ENCODE measurements at regions not wholly inside any gene's neighbourhood (a gene's known extent, or its start where the extent isn't known, plus 50 kb on each side); places are given as distances from the start of the nearest gene placed in this dataset.
"Not testable (repeated sequence)": the region's sequence is repeated elsewhere in the genome, so short reads cannot be mapped to it uniquely, and the experiment has no call there.

DNA sequence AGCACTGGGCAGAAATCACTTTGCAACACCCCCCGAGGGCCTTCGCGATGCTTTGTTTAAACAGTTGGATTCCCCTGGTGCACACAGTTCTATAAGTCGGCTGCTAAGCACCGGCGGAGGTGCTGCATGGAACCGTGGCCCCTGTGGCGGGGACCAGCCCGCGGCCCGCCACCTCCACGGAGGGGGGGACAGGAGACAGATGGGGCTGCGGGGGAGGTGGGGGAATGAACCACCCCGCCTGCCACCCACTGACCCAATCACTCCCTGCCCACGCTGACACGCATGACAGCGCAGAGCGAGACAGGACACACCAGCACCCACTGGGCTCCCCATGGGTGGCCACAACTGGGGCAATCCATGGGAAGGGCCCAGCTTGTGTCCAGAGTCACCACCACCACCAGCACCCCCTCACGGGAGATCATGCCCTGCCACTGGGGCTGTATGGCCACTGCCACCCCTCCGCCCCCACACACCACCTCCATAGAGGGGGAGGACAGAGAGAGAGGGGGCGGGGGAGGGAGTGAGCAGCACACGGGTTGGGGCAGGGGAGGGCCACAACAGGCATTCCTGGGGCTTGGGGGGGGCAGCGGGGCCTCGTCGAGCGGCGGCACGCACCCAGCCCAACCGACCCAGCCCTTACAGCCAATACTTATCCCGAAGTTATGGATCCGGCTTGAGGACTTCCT, 118.3 kb upstream of the ANKRD30BL start:
- no peaks in the 10 kb centered on the region for H3K4me1 ChIP-seq
- Mint-ChIP-seq H3K4me3 (ENCODE audit: unreplicated experiment) (no peak overlapping the region), H3K27me3 (ENCODE audit: insufficient read depth, unreplicated experiment) (peaks cover 9% of the 10 kb centered on the region), H3K4me1 (ENCODE audit: low read depth, unreplicated experiment) (no peaks in the 10 kb centered on the region), H3K36me3 (ENCODE audit: insufficient read depth, unreplicated experiment) (no peaks in the 10 kb centered on the region), H3K27ac (ENCODE audit: unreplicated experiment) (no peak overlapping the region), H3K9me3 (ENCODE audit: unreplicated experiment) (peaks cover 28% of the 10 kb centered on the region)
- intact Hi-C loops (cut with micrococcal nuclease; ENCODE audit: unreplicated experiment): no loop called here
- H3K27me3 ChIP-seq (replicated peaks; ENCODE audit: control insufficient read depth, insufficient read depth, low read length): no peaks in the 10 kb centered on the region
- no peak overlapping the region for H3K4me3 ChIP-seq (ENCODE audit: low read depth, low read length)
- no TSS peak for BruUV-seq (replicated peaks)
- DNase-seq: no peak
- ChIA-PET POLR2A (no interaction called here), CTCF (no interaction called here)
- no peaks in the 10 kb centered on the region for H3K36me3 ChIP-seq (ENCODE audit: control insufficient read depth, insufficient read depth, low read length)
- H3K9me3 ChIP-seq: no peaks in the 10 kb centered on the region
- TF ChIP-seq, protein P1, sequence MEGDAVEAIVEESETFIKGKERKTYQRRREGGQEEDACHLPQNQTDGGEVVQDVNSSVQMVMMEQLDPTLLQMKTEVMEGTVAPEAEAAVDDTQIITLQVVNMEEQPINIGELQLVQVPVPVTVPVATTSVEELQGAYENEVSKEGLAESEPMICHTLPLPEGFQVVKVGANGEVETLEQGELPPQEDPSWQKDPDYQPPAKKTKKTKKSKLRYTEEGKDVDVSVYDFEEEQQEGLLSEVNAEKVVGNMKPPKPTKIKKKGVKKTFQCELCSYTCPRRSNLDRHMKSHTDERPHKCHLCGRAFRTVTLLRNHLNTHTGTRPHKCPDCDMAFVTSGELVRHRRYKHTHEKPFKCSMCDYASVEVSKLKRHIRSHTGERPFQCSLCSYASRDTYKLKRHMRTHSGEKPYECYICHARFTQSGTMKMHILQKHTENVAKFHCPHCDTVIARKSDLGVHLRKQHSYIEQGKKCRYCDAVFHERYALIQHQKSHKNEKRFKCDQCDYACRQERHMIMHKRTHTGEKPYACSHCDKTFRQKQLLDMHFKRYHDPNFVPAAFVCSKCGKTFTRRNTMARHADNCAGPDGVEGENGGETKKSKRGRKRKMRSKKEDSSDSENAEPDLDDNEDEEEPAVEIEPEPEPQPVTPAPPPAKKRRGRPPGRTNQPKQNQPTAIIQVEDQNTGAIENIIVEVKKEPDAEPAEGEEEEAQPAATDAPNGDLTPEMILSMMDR (IDR thresholded peaks at IDR 0.05; ENCODE audit: insufficient read depth in 1 of 2, low read depth in 1 of 2, low read length in 1 of 2, severe bottlenecking in 1 of 2, unreplicated experiment in 1 of 2): no peak

DNA sequence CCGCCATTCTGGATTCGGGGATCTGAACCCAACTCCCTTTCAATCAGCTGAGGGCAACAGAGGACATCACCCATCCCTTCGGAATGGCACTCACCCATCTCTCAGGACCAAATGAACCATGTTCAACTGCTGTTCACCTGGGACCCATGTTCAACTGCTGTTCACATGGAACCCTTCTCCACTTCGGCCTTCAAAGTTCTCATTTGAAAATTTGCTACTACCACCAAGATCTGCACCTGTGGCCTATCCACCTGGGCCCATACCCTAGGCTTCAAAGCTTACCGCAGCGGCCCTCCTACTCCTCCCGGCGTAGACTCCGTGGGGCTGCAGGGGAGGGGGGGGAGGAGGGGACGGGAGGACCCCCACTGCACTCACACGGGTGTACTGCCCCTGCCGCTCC, 119.2 kb upstream of the ANKRD30BL start:
- TF ChIP-seq, protein P1 (IDR thresholded peaks at IDR 0.05; ENCODE audit: insufficient read depth in 1 of 2, low read depth in 1 of 2, low read length in 1 of 2, severe bottlenecking in 1 of 2, unreplicated experiment in 1 of 2): no peak
- DNase-seq: no peak
- ChIA-PET POLR2A (no interaction called here), CTCF (no interaction called here)
- no peaks in the 10 kb centered on the region for H3K4me1 ChIP-seq
- H3K36me3 Mint-ChIP-seq (ENCODE audit: insufficient read depth, unreplicated experiment): no peaks in the 10 kb centered on the region
- H3K27me3 Mint-ChIP-seq (ENCODE audit: insufficient read depth, unreplicated experiment): peaks cover 9% of the 10 kb centered on the region
- H3K4me1 Mint-ChIP-seq (ENCODE audit: low read depth, unreplicated experiment): no peaks in the 10 kb centered on the region
- H3K4me3 ChIP-seq (ENCODE audit: low read depth, low read length): no peak overlapping the region
- intact Hi-C loops (cut with micrococcal nuclease; ENCODE audit: unreplicated experiment): no loop called here
- H3K27ac Mint-ChIP-seq (ENCODE audit: unreplicated experiment): no peak overlapping the region
- BruUV-seq (replicated peaks): no TSS peak
- H3K9me3 Mint-ChIP-seq (ENCODE audit: unreplicated experiment): peaks cover 28% of the 10 kb centered on the region
- H3K36me3 ChIP-seq (ENCODE audit: control insufficient read depth, insufficient read depth, low read length): no peaks in the 10 kb centered on the region
- H3K9me3 ChIP-seq: no peaks in the 10 kb centered on the region
- H3K4me3 Mint-ChIP-seq (ENCODE audit: unreplicated experiment): no peak overlapping the region
- no peaks in the 10 kb centered on the region for H3K27me3 ChIP-seq (replicated peaks; ENCODE audit: control insufficient read depth, insufficient read depth, low read length)

DNA sequence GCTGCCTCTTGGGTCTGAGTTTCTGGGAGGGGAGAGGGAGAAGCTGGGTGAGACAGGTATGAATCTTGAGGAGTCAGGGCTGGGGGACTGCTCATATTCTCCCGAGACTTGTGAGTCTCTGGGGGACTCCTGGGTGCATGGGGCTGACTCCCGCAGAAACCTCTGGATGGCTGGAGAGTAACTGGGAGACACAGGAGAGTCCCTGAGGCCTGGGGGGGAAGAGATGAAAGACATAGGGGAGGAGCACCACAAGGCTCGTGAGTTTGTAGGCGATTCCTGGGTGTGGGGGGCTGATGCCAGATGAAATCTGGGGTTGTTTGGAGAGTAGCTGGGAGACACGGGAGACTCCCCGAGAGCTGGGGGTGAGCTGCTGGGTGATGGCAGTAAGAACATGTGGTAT, 120.4 kb upstream of the ANKRD30BL start:
- H3K36me3 ChIP-seq (ENCODE audit: control insufficient read depth, insufficient read depth, low read length); H3K4me1 ChIP-seq; H3K4me3 Mint-ChIP-seq (ENCODE audit: unreplicated experiment); H3K27me3 ChIP-seq (replicated peaks; ENCODE audit: control insufficient read depth, insufficient read depth, low read length); H3K27ac Mint-ChIP-seq (ENCODE audit: unreplicated experiment); H3K36me3 Mint-ChIP-seq (ENCODE audit: insufficient read depth, unreplicated experiment); BruUV-seq (replicated peaks); H3K9me3 ChIP-seq; CTCF ChIA-PET; DNase-seq; POLR2A ChIA-PET; H3K4me1 Mint-ChIP-seq (ENCODE audit: low read depth, unreplicated experiment); H3K4me3 ChIP-seq (ENCODE audit: low read depth, low read length); intact Hi-C loops (cut with micrococcal nuclease; ENCODE audit: unreplicated experiment); H3K27me3 Mint-ChIP-seq (ENCODE audit: insufficient read depth, unreplicated experiment): not testable (repeated sequence)
- H3K9me3 Mint-ChIP-seq (ENCODE audit: unreplicated experiment): peaks cover 22% of the 10 kb centered on the region

- CTCF ChIA-PET: no interaction called here
- TF ChIP-seq, protein P1 (IDR thresholded peaks at IDR 0.05; ENCODE audit: insufficient read depth in 1 of 2, low read depth in 1 of 2, low read length in 1 of 2, severe bottlenecking in 1 of 2, unreplicated experiment in 1 of 2): no peak
- POLR2A ChIA-PET: no interaction called here
Measured at GRCh38 chr2:132282911-132283310, 121.2 kb upstream of the ANKRD30BL start.

DNA sequence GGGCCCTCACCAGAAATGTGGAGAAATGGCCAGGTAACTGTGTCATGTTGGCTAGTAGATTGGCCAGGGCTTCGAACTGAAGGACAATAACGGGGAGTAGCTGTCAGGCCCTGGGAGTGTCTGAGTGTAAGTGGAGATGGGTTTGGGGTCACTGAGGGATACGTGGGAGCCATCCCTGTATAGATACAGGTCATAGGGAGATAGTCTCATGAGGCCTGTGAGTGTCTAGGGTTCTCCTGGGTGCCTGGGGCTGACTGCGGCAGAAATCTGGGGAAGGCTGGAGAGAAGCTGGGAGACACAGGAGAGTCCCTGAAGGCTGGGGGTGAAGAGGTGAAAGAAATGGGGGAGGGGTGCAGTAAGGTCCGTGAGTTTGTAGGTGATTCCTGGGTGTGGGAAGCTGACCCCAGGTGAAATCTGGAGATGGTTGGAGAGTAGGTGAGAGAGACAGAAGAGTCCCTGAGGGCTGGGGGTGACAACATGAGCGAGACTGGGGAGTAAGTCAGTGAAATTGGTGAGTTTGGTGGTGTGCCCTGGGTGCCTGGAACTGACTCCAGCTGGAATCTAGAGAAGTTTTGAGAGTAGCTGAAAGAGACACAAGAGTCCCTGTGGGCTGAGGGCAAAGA, 124.6 kb upstream of the ANKRD30BL start:
- not testable (repeated sequence) for H3K4me3 Mint-ChIP-seq (ENCODE audit: unreplicated experiment)

More at GRCh38 chr2:132282911-132283310, 121.2 kb upstream of the ANKRD30BL start:
- Mint-ChIP-seq H3K4me3 (ENCODE audit: unreplicated experiment) (no peak overlapping the region), H3K36me3 (ENCODE audit: insufficient read depth, unreplicated experiment) (no peaks in the 10 kb centered on the region), H3K27me3 (ENCODE audit: insufficient read depth, unreplicated experiment) (peaks cover 9% of the 10 kb centered on the region), H3K9me3 (ENCODE audit: unreplicated experiment) (peaks cover 14% of the 10 kb centered on the region), H3K4me1 (ENCODE audit: low read depth, unreplicated experiment) (no peaks in the 10 kb centered on the region), H3K27ac (ENCODE audit: unreplicated experiment) (no peak overlapping the region)
- DNase-seq: no peak
- Histone ChIP-seq H3K27me3 (replicated peaks; ENCODE audit: control insufficient read depth, insufficient read depth, low read length) (no peaks in the 10 kb centered on the region; the same call in 1 of the 2 replicates), H3K36me3 (ENCODE audit: control insufficient read depth, insufficient read depth, low read length) (no peaks in the 10 kb centered on the region), H3K9me3 (no peaks in the 10 kb centered on the region), H3K4me3 (ENCODE audit: low read depth, low read length) (no peak overlapping the region), H3K4me1 (no peaks in the 10 kb centered on the region)
- BruUV-seq (replicated peaks): no TSS peak
- intact Hi-C loops (cut with micrococcal nuclease; ENCODE audit: unreplicated experiment): no loop called here

More for the DNA sequence above, 124.6 kb upstream of the ANKRD30BL start:
- DNase-seq; H3K9me3 ChIP-seq; CTCF ChIA-PET; intact Hi-C loops (cut with micrococcal nuclease; ENCODE audit: unreplicated experiment); H3K27ac Mint-ChIP-seq (ENCODE audit: unreplicated experiment); H3K4me1 ChIP-seq; H3K9me3 Mint-ChIP-seq (ENCODE audit: unreplicated experiment); H3K27me3 Mint-ChIP-seq (ENCODE audit: insufficient read depth, unreplicated experiment); H3K27me3 ChIP-seq (replicated peaks; ENCODE audit: control insufficient read depth, insufficient read depth, low read length); H3K36me3 Mint-ChIP-seq (ENCODE audit: insufficient read depth, unreplicated experiment); POLR2A ChIA-PET; BruUV-seq (replicated peaks); H3K36me3 ChIP-seq (ENCODE audit: control insufficient read depth, insufficient read depth, low read length); H3K4me1 Mint-ChIP-seq (ENCODE audit: low read depth, unreplicated experiment); H3K4me3 ChIP-seq (ENCODE audit: low read depth, low read length): not testable (repeated sequence)
